H1 (cell line): ENCODE measurements at regions not wholly inside any gene's neighbourhood (a gene's known extent, or its start where the extent isn't known, plus 50 kb on each side); places are given as distances from the start of the nearest gene placed in this dataset.

ENCODE experiments used
- CEBPB ChIP-seq: IDR thresholded peaks from 2 replicates; pipeline ENCODE4 v1.6.1; 2012; ENCODE audit warnings: low read depth, low read length
- MAFK ChIP-seq: IDR thresholded peaks from 2 replicates; pipeline ENCODE4 v1.6.1; 2012; ENCODE audit warnings: low read depth, mild to moderate bottlenecking, improper control_type of control experiment, low read length
- RAD21 ChIP-seq, 2 experiments: IDR thresholded peaks in 1 of 2; conservative IDR thresholded peaks in 1 of 2; 2 replicates each; pipeline ENCODE4 v1.6.1; 2011; ENCODE audit warnings: low read depth in 2 of 2, low read length in 2 of 2, improper control_type of control experiment in 1 of 2, inconsistent platforms in 1 of 2, mild to moderate bottlenecking in 1 of 2, moderate library complexity in 1 of 2
- RXRA ChIP-seq: IDR thresholded peaks from 2 replicates; pipeline ENCODE4 v1.6.1; 2011; ENCODE audit warnings: low read depth, mild to moderate bottlenecking, low read length, moderate library complexity; ENCODE audit not compliant: insufficient read depth
- SP2 ChIP-seq: IDR thresholded peaks from 2 replicates; pipeline ENCODE4 v1.6.1; 2012; ENCODE audit warnings: mild to moderate bottlenecking, low read length, inconsistent platforms

DNA sequence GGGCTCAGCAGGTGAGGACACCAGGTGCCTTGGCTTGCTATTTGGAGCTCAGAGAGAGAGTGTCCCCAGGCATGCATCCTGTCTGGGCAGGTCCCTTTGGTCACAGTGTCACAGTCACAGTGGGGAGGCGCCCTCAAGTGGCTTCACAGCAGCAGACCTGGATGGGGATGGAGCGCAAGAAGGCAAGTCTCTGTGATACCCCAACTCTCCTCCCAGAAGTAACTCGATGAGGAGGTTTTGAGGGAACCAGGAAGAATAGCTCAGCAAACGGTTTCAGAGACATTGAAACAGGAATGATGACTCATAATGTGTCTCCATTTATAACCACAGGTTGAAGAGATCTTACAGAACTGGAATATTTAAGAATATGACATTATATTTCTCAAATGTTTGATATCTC is 66.5 kb upstream of the SH3GL3 start (continued):
- TF ChIP-seq CEBPB (no peak), RXRA (no peak), SP2 (no peak), MAFK (no peak), RAD21 (IDR thresholded peaks at IDR 0.05 in 1 of 2, conservative IDR thresholded peaks at IDR 0.05 in 1 of 2; ENCODE audit: low read depth in 2 of 2, low read length in 2 of 2) (peak; percentile 52 to 62)
